IMR-90 (cell line): ENCODE measurements at regions not wholly inside any gene's neighbourhood (a gene's known extent, or its start where the extent isn't known, plus 50 kb on each side); places are given as distances from the start of the nearest gene placed in this dataset.

Source experiments
- ATAC-seq: fragments of 200-7000 bp; cut with Tn5 transposase; 2 replicates; pipeline ENCODE4 v1.9.1; 2020; ENCODE audit warnings: low read depth, mild to moderate bottlenecking, moderate library complexity
- BruUV-seq: library from RNA; stranded (reverse); fragments of 400-500 nt; replicated peaks from 2 replicates; lab custom pipeline; 2021; lab: Mats Ljungman, UMichigan
- CTCF ChIA-PET: fragments of 300-600 bp; formaldehyde crosslinking; extraction: SDS; loops from one replicate; lab custom pipeline; 2021; ENCODE audit warnings: antibody characterized with exemption; lab: Yijun Ruan, JAX
- POLR2A ChIA-PET: fragments of 300-600 bp; sonication (Branson Sonifier 250); formaldehyde crosslinking; loops from one replicate; lab custom pipeline; 2022; ENCODE audit warnings: antibody characterized with exemption; ENCODE audit not compliant: unreplicated experiment; lab: Charles Lee
- DNase-seq: peaks from one replicate; pipeline ENCODE4 v3.0.0; 2013
- H2AFZ ChIP-seq: replicated peaks from 2 replicates; pipeline ENCODE3; 2013; ENCODE audit warnings: low read length, mild to moderate bottlenecking; ENCODE audit not compliant: poor library complexity
- H2AK5ac ChIP-seq: 2 replicates; pipeline ENCODE4 v1.6.1; 2013; ENCODE audit warnings: low read depth, low read length, inconsistent platforms
- H2AK9ac ChIP-seq: replicated peaks from 2 replicates; pipeline ENCODE3; 2013; ENCODE audit warnings: mild to moderate bottlenecking, low read depth, low read length, moderate library complexity; ENCODE audit not compliant: poor library complexity
- H2BK120ac ChIP-seq: 2 replicates; pipeline ENCODE4 v1.6.1; 2013; ENCODE audit warnings: low read depth, low read length, inconsistent platforms
- H2BK15ac ChIP-seq: 3 replicates; pipeline ENCODE4 v1.6.1; 2013; ENCODE audit warnings: low read depth, low read length, inconsistent platforms
- H2BK20ac ChIP-seq: 2 replicates; pipeline ENCODE4 v1.6.1; 2013; ENCODE audit warnings: low read depth, mild to moderate bottlenecking, inconsistent platforms, low read length, moderate library complexity
- H2BK5ac ChIP-seq: 2 replicates; pipeline ENCODE4 v1.6.1; 2013; ENCODE audit warnings: mild to moderate bottlenecking, low read depth, low read length, inconsistent platforms; ENCODE audit not compliant: poor library complexity, severe bottlenecking
- H3K14ac ChIP-seq: replicated peaks from 2 replicates; pipeline ENCODE4 v1.6.1; 2013; ENCODE audit warnings: low read depth, low read length, inconsistent platforms
- H3K18ac ChIP-seq: 2 replicates; pipeline ENCODE4 v1.6.1; 2013; ENCODE audit warnings: low read depth, low read length, control low read depth
- H3K23ac ChIP-seq: 2 replicates; pipeline ENCODE4 v1.6.1; 2013; ENCODE audit warnings: low read depth, low read length, inconsistent platforms
- H3K27ac ChIP-seq: 2 replicates; pipeline ENCODE4 v1.5.1; 2013; ENCODE audit warnings: mild to moderate bottlenecking, control low read depth, low read length; ENCODE audit not compliant: insufficient read depth
- H3K27me3 ChIP-seq: 2 replicates; pipeline ENCODE4 v1.6.1; 2013; ENCODE audit warnings: low read length; ENCODE audit not compliant: control insufficient read depth, insufficient read depth
- H3K36me3 ChIP-seq: 2 replicates; pipeline ENCODE4 v1.6.1; 2013; ENCODE audit warnings: low read length, mixed read lengths; ENCODE audit not compliant: control insufficient read depth, insufficient read depth
- H3K4ac ChIP-seq: 2 replicates; pipeline ENCODE4 v1.6.1; 2013; ENCODE audit warnings: low read depth, low read length, inconsistent platforms
- H3K4me1 ChIP-seq: 2 replicates; pipeline ENCODE4 v1.6.1; 2013; ENCODE audit warnings: low read length, mixed read lengths; ENCODE audit not compliant: control insufficient read depth, insufficient read depth
- H3K4me2 ChIP-seq: 2 replicates; pipeline ENCODE4 v1.6.1; 2013; ENCODE audit warnings: low read depth, mild to moderate bottlenecking, control low read depth, low read length, moderate library complexity
- H3K4me3 ChIP-seq: 2 replicates; pipeline ENCODE4 v1.5.1; 2013; ENCODE audit warnings: low read depth, mild to moderate bottlenecking, control low read depth, low read length, moderate library complexity; ENCODE audit not compliant: insufficient read depth
- H3K56ac ChIP-seq: 2 replicates; pipeline ENCODE4 v1.6.1; 2013; ENCODE audit warnings: low read length, inconsistent platforms; ENCODE audit not compliant: insufficient read depth; ENCODE audit errors: extremely low read depth
- H3K79me1 ChIP-seq, 2 experiments: 2 replicates each; pipeline ENCODE4 v1.6.1; 2013; ENCODE audit warnings: low read length in 2 of 2, inconsistent platforms in 1 of 2, low read depth in 1 of 2
- H3K9ac ChIP-seq: 2 replicates; pipeline ENCODE4 v1.6.1; 2013; ENCODE audit warnings: low read depth, low read length, control low read depth
- H3K9me1 ChIP-seq: 2 replicates; pipeline ENCODE4 v1.6.1; 2013; ENCODE audit warnings: low read length, inconsistent platforms; ENCODE audit not compliant: insufficient read depth
- H3K9me3 ChIP-seq: 2 replicates; pipeline ENCODE4 v1.6.1; 2013; ENCODE audit warnings: low read length; ENCODE audit not compliant: control insufficient read depth, insufficient read depth
- H4K20me1 ChIP-seq: 2 replicates; pipeline ENCODE4 v1.6.1; 2013; ENCODE audit warnings: low read length, inconsistent platforms; ENCODE audit not compliant: insufficient read depth
- H4K5ac ChIP-seq: 2 replicates; pipeline ENCODE4 v1.6.1; 2013; ENCODE audit warnings: mild to moderate bottlenecking, low read depth, low read length, control low read depth
- H4K8ac ChIP-seq, 2 experiments: 2 replicates each; pipeline ENCODE4 v1.6.1; 2013; ENCODE audit warnings: low read depth in 2 of 2, low read length in 2 of 2, control low read depth in 1 of 2, inconsistent platforms in 1 of 2
- H4K91ac ChIP-seq: 2 replicates; pipeline ENCODE4 v1.6.1; 2013; ENCODE audit warnings: low read depth, low read length, inconsistent platforms; ENCODE audit not compliant: insufficient read depth
- CEBPB ChIP-seq: IDR thresholded peaks from 2 replicates; pipeline ENCODE4 v1.6.1; 2012; ENCODE audit warnings: low read depth, low read length, improper control_type of control experiment
- FOS ChIP-seq: fragments of 150-350 bp; IDR thresholded peaks from 2 replicates; pipeline ENCODE4 v1.6.1; 2016; ENCODE audit warnings: low read depth, low read length
- NFE2L2 ChIP-seq: fragments of 150-350 bp; IDR thresholded peaks from 2 replicates; pipeline ENCODE4 v1.6.1; 2016; ENCODE audit warnings: low read depth, mild to moderate bottlenecking, low read length
- RCOR1 ChIP-seq: IDR thresholded peaks from 2 replicates; pipeline ENCODE4 v1.6.1; 2012; ENCODE audit warnings: mild to moderate bottlenecking, low read length, improper control_type of control experiment; ENCODE audit not compliant: insufficient replicate concordance
- SMC3 ChIP-seq: fragments of 150-350 bp; IDR thresholded peaks from 2 replicates; pipeline ENCODE4 v1.6.1; 2016; ENCODE audit warnings: low read depth, mild to moderate bottlenecking, antibody characterized with exemption, low read length, moderate library complexity
- WGBS, 2 experiments: methylation state at CpG; one replicate each; pipeline versions ENCODE4 v1.1.5 to v1.1.7; 2013; ENCODE audit warnings: missing lambda C conversion rate in 2 of 2; ENCODE audit not compliant: insufficient read length in 1 of 2; ENCODE audit errors: extremely low coverage in 2 of 2; 5-methylcytosine and 5-hydroxymethylcytosine counted together
- dilution Hi-C: fragments of 300-500 bp; cut with HindIII; formaldehyde crosslinking; loops from one replicate; pipeline ENCODE4 v1.14.3; 2018; ENCODE audit warnings: low sequenced_read_pairs; ENCODE audit not compliant: unreplicated experiment
- in situ Hi-C: fragments of 300-500 bp; cut with MboI; formaldehyde crosslinking; loops from 3 replicates; pipeline ENCODE4 v1.14.3; 2019; ENCODE audit warnings: low sequenced_read_pairs, inconsistent platforms, mixed read lengths
- intact Hi-C: fragments of 100-400 bp; cut with micrococcal nuclease; formaldehyde crosslinking; loops from 2 replicates; pipeline ENCODE4 v1.10.0; 2022
- TF ChIP-seq, protein P1 (sequence below): conservative IDR thresholded peaks from 2 replicates; pipeline ENCODE4 v1.5.1; 2012; ENCODE audit warnings: mild to moderate bottlenecking, low read depth, low read length, improper control_type of control experiment
- TF ChIP-seq, protein P2 (sequence below): fragments of 150-350 bp; IDR thresholded peaks from 2 replicates; pipeline ENCODE4 v1.6.1; 2016; ENCODE audit warnings: low read depth, mild to moderate bottlenecking, low read length, moderate library complexity, borderline replicate concordance
- TF ChIP-seq, protein P3 (sequence below): fragments of 150-350 bp; IDR thresholded peaks from 2 replicates; pipeline ENCODE4 v1.6.1; 2017; ENCODE audit warnings: mild to moderate bottlenecking, antibody characterized with exemption, low read length, low read depth

DNA sequence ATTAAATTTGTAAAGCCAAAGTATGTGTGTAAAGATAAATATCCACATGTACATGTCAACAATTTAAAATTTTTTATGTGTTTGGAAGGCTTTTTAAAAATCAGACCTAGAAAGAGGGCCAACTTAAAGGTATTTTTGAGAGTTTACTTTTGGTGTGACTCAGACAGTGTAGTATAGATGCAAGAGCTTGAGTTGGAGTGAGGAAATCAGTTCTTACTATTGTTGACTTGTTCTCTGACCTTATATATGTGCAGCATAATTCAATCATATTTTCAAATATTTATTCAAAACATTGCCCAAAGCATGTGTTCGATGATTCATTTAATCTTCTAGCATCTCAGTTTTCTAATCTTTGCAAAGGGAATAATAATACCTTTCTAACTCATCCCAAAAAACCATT lies 243.7 kb upstream of the PRKCQ start:
- no peak overlapping the region for H2AK5ac ChIP-seq
- H4K8ac ChIP-seq = no peak overlapping the region
- no peak overlapping the region for H3K4me3 ChIP-seq
- dilution Hi-C loops = no loop called here
- ATAC-seq = peak; percentile 63
- H3K56ac ChIP-seq = no peak overlapping the region
- peak; percentile 8 for DNase-seq
- H2AK9ac ChIP-seq = no peak overlapping the region
- H3K9me3 ChIP-seq = no peaks in the 10 kb centered on the region
- no peak overlapping the region for H3K18ac ChIP-seq
- no peak overlapping the region for H3K23ac ChIP-seq
- no peaks in the 10 kb centered on the region for H3K9me1 ChIP-seq
- H2BK120ac ChIP-seq = no peak overlapping the region
- WGBS, 2 experiments = no CpG with 5 or more reads among the region's 1 CpG
- no peak overlapping the region for H4K5ac ChIP-seq
- H3K79me1 ChIP-seq = no peaks in the 10 kb centered on the region
- no peak overlapping the region for H3K27ac ChIP-seq
- H3K4me1 ChIP-seq = no peaks in the 10 kb centered on the region
- H3K27me3 ChIP-seq = no peaks in the 10 kb centered on the region
- BruUV-seq = no TSS peak
- H3K36me3 ChIP-seq = no peaks in the 10 kb centered on the region
- H3K14ac ChIP-seq = no peak overlapping the region
- CTCF ChIA-PET = no interaction called here
- no peak overlapping the region for H2BK5ac ChIP-seq
- in situ Hi-C loops = no loop called here
- H3K4ac ChIP-seq = no peak overlapping the region
- TF ChIP-seq, protein P1, sequence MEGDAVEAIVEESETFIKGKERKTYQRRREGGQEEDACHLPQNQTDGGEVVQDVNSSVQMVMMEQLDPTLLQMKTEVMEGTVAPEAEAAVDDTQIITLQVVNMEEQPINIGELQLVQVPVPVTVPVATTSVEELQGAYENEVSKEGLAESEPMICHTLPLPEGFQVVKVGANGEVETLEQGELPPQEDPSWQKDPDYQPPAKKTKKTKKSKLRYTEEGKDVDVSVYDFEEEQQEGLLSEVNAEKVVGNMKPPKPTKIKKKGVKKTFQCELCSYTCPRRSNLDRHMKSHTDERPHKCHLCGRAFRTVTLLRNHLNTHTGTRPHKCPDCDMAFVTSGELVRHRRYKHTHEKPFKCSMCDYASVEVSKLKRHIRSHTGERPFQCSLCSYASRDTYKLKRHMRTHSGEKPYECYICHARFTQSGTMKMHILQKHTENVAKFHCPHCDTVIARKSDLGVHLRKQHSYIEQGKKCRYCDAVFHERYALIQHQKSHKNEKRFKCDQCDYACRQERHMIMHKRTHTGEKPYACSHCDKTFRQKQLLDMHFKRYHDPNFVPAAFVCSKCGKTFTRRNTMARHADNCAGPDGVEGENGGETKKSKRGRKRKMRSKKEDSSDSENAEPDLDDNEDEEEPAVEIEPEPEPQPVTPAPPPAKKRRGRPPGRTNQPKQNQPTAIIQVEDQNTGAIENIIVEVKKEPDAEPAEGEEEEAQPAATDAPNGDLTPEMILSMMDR = no peak
- TF ChIP-seq NFE2L2 = no peak
- no peak for TF ChIP-seq RCOR1
- TF ChIP-seq FOS = no peak
- TF ChIP-seq, protein P2, sequence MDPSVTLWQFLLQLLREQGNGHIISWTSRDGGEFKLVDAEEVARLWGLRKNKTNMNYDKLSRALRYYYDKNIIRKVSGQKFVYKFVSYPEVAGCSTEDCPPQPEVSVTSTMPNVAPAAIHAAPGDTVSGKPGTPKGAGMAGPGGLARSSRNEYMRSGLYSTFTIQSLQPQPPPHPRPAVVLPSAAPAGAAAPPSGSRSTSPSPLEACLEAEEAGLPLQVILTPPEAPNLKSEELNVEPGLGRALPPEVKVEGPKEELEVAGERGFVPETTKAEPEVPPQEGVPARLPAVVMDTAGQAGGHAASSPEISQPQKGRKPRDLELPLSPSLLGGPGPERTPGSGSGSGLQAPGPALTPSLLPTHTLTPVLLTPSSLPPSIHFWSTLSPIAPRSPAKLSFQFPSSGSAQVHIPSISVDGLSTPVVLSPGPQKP = no peak
- TF ChIP-seq SMC3 = no peak
- TF ChIP-seq CEBPB = no peak
- TF ChIP-seq, protein P3, sequence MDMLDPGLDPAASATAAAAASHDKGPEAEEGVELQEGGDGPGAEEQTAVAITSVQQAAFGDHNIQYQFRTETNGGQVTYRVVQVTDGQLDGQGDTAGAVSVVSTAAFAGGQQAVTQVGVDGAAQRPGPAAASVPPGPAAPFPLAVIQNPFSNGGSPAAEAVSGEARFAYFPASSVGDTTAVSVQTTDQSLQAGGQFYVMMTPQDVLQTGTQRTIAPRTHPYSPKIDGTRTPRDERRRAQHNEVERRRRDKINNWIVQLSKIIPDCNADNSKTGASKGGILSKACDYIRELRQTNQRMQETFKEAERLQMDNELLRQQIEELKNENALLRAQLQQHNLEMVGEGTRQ = no peak
- no peak overlapping the region for H4K91ac ChIP-seq
- H2BK15ac ChIP-seq = no peak overlapping the region
- no peak overlapping the region for H2BK20ac ChIP-seq
- POLR2A ChIA-PET = no interaction called here
- no peak overlapping the region for H3K4me2 ChIP-seq
- no peak overlapping the region for H2AFZ ChIP-seq
- intact Hi-C loops = no loop called here
- no peaks in the 10 kb centered on the region for H4K20me1 ChIP-seq
- H3K9ac ChIP-seq = no peak overlapping the region
